SK-N-SH (cell line): ENCODE measurements at regions not wholly inside any gene's neighbourhood (a gene's known extent, or its start where the extent isn't known, plus 50 kb on each side); places are given as distances from the start of the nearest gene placed in this dataset.

Experiments
- CTCF ChIA-PET: fragments of 300-600, 350-600 bp; formaldehyde crosslinking; extraction: SDS; loops from one replicate; lab custom pipeline; 2021; lab: Yijun Ruan, JAX
- POLR2A ChIA-PET: fragments of 350-600 bp; sonication (Branson Sonifier 250); formaldehyde crosslinking; extraction: SDS; loops from one replicate; lab custom pipeline; 2020; ENCODE audit warnings: antibody characterized with exemption, inconsistent platforms; lab: Yijun Ruan, JAX
- DNase-seq: peaks from one replicate; pipeline ENCODE4 v3.0.0; 2012
- H2AFZ ChIP-seq: fragments of 200-600 bp; sonication (generic); 2 replicates; pipeline ENCODE4 v1.8.1; 2016; ENCODE audit warnings: antibody characterized with exemption, mild to moderate bottlenecking, low read depth
- H3F3A ChIP-seq: fragments of 200-600 bp; sonication (generic); replicated peaks from 2 replicates; pipeline ENCODE3; 2016; ENCODE audit warnings: antibody characterized with exemption, mild to moderate bottlenecking; ENCODE audit not compliant: insufficient read depth
- H3K27ac ChIP-seq, 2 experiments: fragments of 200-500 bp in 1 of 2; fragments of 200-600 bp in 1 of 2; sonication (Bioruptor generic) in 1 of 2; sonication (generic), shearing (Covaris generic) in 1 of 2; 2 replicates each; pipeline versions ENCODE4 v1.5.1 to v1.6.1; 2014 to 2016; ENCODE audit warnings: low read depth in 2 of 2, inconsistent platforms in 1 of 2, low read length in 1 of 2, mild to moderate bottlenecking in 1 of 2, mixed read lengths in 1 of 2
- H3K27me3 ChIP-seq: fragments of 200-600 bp; sonication (generic), shearing (Covaris generic); 2 replicates; pipeline ENCODE4 v1.6.1; 2016; ENCODE audit warnings: mixed run types; ENCODE audit not compliant: insufficient read depth
- H3K36me3 ChIP-seq, 2 experiments: fragments of 200-500 bp in 1 of 2; fragments of 200-600 bp in 1 of 2; sonication (Bioruptor generic) in 1 of 2; sonication (generic) in 1 of 2; replicated peaks in 1 of 2; 2 replicates each; pipeline versions ENCODE3 to v1.5.1; 2014 to 2016; ENCODE audit warnings: low read length in 1 of 2, mild to moderate bottlenecking in 1 of 2; ENCODE audit not compliant: insufficient read depth in 2 of 2, control insufficient read depth in 1 of 2
- H3K4me1 ChIP-seq, 2 experiments: fragments of 200-500 bp in 1 of 2; fragments of 200-600 bp in 1 of 2; sonication (Bioruptor generic) in 1 of 2; sonication (generic), shearing (Covaris generic) in 1 of 2; 2 replicates each; pipeline versions ENCODE4 v1.5.1 to v1.6.1; 2014 to 2016; ENCODE audit warnings: low read depth in 1 of 2, low read length in 1 of 2, mixed run types in 1 of 2; ENCODE audit not compliant: insufficient read depth in 2 of 2, control insufficient read depth in 1 of 2
- H3K4me2 ChIP-seq: fragments of 200-600 bp; sonication (generic), shearing (Covaris generic); 2 replicates; pipeline ENCODE4 v1.6.1; 2017; ENCODE audit warnings: mixed run types
- H3K4me3 ChIP-seq, 2 experiments: fragments of 200-500 bp in 1 of 2; fragments of 200-600 bp in 1 of 2; sonication (Bioruptor generic) in 1 of 2; sonication (generic), shearing (Covaris generic) in 1 of 2; 2 replicates each; pipeline versions ENCODE4 v1.5.1 to v1.8.1; 2014 to 2016; ENCODE audit warnings: low read depth in 2 of 2, inconsistent platforms in 1 of 2, low read length in 1 of 2, mild to moderate bottlenecking in 1 of 2, mixed read lengths in 1 of 2, moderate library complexity in 1 of 2
- H3K79me2 ChIP-seq: fragments of 200-600 bp; sonication (generic); 2 replicates; pipeline ENCODE4 v1.8.1; 2017; ENCODE audit warnings: mild to moderate bottlenecking; ENCODE audit not compliant: insufficient read depth
- H3K9ac ChIP-seq: fragments of 200-600 bp; sonication (generic); 2 replicates; pipeline ENCODE4 v1.6.1; 2017; ENCODE audit warnings: mixed run types
- H3K9me2 ChIP-seq: fragments of 200-600 bp; sonication (generic); 2 replicates; pipeline ENCODE4 v1.6.1; 2017; ENCODE audit warnings: mixed run types
- H3K9me3 ChIP-seq: fragments of 200-600 bp; sonication (generic); 2 replicates; pipeline ENCODE4 v1.6.1; 2017; ENCODE audit warnings: mixed run types, mild to moderate bottlenecking, moderate library complexity
- H4K20me1 ChIP-seq: fragments of 200-600 bp; sonication (generic); 2 replicates; pipeline ENCODE4 v1.6.1; 2017; ENCODE audit warnings: mild to moderate bottlenecking, mixed run types; ENCODE audit not compliant: insufficient read depth
- CTCF ChIP-seq: fragments of 200-600 bp; sonication (generic); IDR thresholded peaks from 2 replicates; pipeline ENCODE4 v1.6.1; 2017; ENCODE audit warnings: antibody characterized with exemption, mild to moderate bottlenecking, moderate library complexity
- FOXM1 ChIP-seq: IDR thresholded peaks from 2 replicates; pipeline ENCODE4 v1.4.0; 2012; ENCODE audit warnings: low read depth, mild to moderate bottlenecking
- IRF3 ChIP-seq: fragments of 150-350 bp; IDR thresholded peaks from 2 replicates; pipeline ENCODE4 v1.6.1; 2016; ENCODE audit warnings: mild to moderate bottlenecking, low read depth, low read length
- MXI1 ChIP-seq: IDR thresholded peaks from 2 replicates; pipeline ENCODE4 v1.6.1; 2012; ENCODE audit warnings: mild to moderate bottlenecking, low read depth, low read length, improper control_type of control experiment
- REST ChIP-seq: IDR thresholded peaks from 2 replicates; pipeline ENCODE4 v1.6.1; 2012; ENCODE audit warnings: mild to moderate bottlenecking, low read depth, low read length, moderate library complexity
- TAF1 ChIP-seq: IDR thresholded peaks from 2 replicates; pipeline ENCODE4 v1.6.1; 2012; ENCODE audit warnings: low read depth, mild to moderate bottlenecking, low read length, moderate library complexity, borderline replicate concordance
- YY1 ChIP-seq: IDR thresholded peaks from 2 replicates; pipeline ENCODE4 v1.4.0; 2012; ENCODE audit warnings: low read depth, mild to moderate bottlenecking
- WGBS: methylation state at CpG from one replicate; pipeline ENCODE4 v1.1.6; 2017; ENCODE audit warnings: low lambda C conversion rate; 5-methylcytosine and 5-hydroxymethylcytosine counted together

- Histone ChIP-seq H3K9me3 (no peaks in the 10 kb centered on the region), H3K9me2 (no peaks in the 10 kb centered on the region), H3K4me1 (peaks cover 52 to 73% of the 10 kb centered on the region in 2 experiments), H3K36me3 (peaks cover 0 to 10% of the 10 kb centered on the region in 2 experiments), H3K4me3 (no peak overlapping the region), H4K20me1 (peaks cover 70% of the 10 kb centered on the region), H3K9ac (no peak overlapping the region), H3F3A (no peaks in the 10 kb centered on the region), H3K79me2 (peaks cover 80% of the 10 kb centered on the region), H3K4me2 (no peak overlapping the region), H3K27ac (peak overlapping the region in 1 of 2 experiments; percentile 35; a peak in 1 of 4 replicates), H2AFZ (no peak overlapping the region), H3K27me3 (no peaks in the 10 kb centered on the region)
- 92% methylated on average over 15 of the region's 15 CpGs for WGBS
- POLR2A ChIA-PET = interaction anchor here (1.6 kb wide), 1 partner anchor 65 kb away, joined by 3 read pairs; no protein-coding TSS in a partner anchor
- DNase-seq = no peak
- TF ChIP-seq TAF1 (no peak), FOXM1 (no peak), MXI1 (no peak), IRF3 (no peak), CTCF (no peak), REST (no peak)
- CTCF ChIA-PET = interaction anchor here (1.3 to 29.4 kb wide), 6 partner anchors 10 to 108 kb away, joined by 3 to 566 read pairs (median 28); no protein-coding TSS in a partner anchor
Measured at GRCh38 chr17:77439189-77440018, 298.6 kb downstream of the SEC14L1 start.

DNA sequence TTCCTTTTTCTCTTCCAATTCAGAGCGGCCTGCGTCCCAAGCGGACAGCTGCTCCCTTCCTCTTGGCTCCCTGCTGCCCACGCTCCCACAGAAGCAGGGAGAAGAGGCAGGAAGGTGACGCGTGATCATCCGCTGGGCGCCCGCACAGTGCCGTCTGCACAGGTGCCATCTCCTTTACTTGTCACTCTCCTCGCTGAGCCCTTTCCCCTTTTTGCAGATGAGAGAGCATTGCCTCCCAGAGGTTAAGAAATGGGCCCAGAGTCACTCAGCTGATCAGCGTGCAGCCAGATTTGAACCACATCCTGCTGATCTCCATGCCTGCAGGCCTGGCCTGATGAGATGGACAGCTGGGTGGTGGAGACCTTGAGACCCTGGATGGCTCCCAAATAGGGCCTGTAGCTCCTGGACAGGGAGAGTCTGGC lies 299.8 kb downstream of the SEC14L1 start:
- WGBS = 96% methylated on average over 12 of the region's 12 CpGs
- no peak overlapping the region for H3K9ac ChIP-seq
- H3K4me2 ChIP-seq = no peak overlapping the region
- TF ChIP-seq YY1 = no peak
- CTCF ChIA-PET = interaction anchor here (1.0 to 29.4 kb wide), 11 partner anchors 10 to 109 kb away, joined by 3 to 566 read pairs (median 5); no protein-coding TSS in a partner anchor
- H2AFZ ChIP-seq = no peak overlapping the region
- H3K79me2 ChIP-seq = peaks cover 80% of the 10 kb centered on the region
- DNase-seq = no peak
- peaks cover 0 to 7% of the 10 kb centered on the region in 2 experiments for H3K36me3 ChIP-seq
- H4K20me1 ChIP-seq = peaks cover 79% of the 10 kb centered on the region
- no peaks in the 10 kb centered on the region for H3F3A ChIP-seq
- H3K4me1 ChIP-seq = peaks cover 40 to 73% of the 10 kb centered on the region in 2 experiments
- no peak overlapping the region for H3K4me3 ChIP-seq
- no peaks in the 10 kb centered on the region for H3K9me3 ChIP-seq
- H3K27me3 ChIP-seq = no peaks in the 10 kb centered on the region
- no peaks in the 10 kb centered on the region for H3K9me2 ChIP-seq
- peak overlapping the region in 1 of 2 experiments; percentile 65; a peak in 2 of 4 replicates for H3K27ac ChIP-seq
- POLR2A ChIA-PET = interaction anchor here (1.1 to 1.6 kb wide), 2 partner anchors 9 to 66 kb away, joined by 3 to 5 read pairs; no protein-coding TSS in a partner anchor
